Spleen (tissue), 11 donors: ENCODE measurements at regions not wholly inside any gene's neighbourhood (a gene's known extent, or its start where the extent isn't known, plus 50 kb on each side); places are given as distances from the start of the nearest gene placed in this dataset.

Source experiments
- DNase-seq: peaks from one replicate; pipeline ENCODE4 v3.0.0-alpha.2; 2020
- H3K27ac ChIP-seq, 8 donors: fragments of 200-600 bp; sonication (generic) in 7 of 8; 1 replicate in 4 of 8; 2 replicates in 4 of 8; pipeline versions ENCODE4 v1.5.0 to v1.8.0; 2016 to 2021; ENCODE audit warnings: inconsistent platforms in 4 of 8, mild to moderate bottlenecking in 4 of 8, moderate library complexity in 1 of 8
- H3K27me3 ChIP-seq, 7 donors: fragments of 200-600 bp; sonication (generic) in 6 of 7; replicated peaks in 1 of 7; 1 replicate in 4 of 7; 2 replicates in 3 of 7; pipeline versions ENCODE4 v1.5.0 to v1.8.0; 2016 to 2021; ENCODE audit warnings: inconsistent platforms in 3 of 7, mild to moderate bottlenecking in 1 of 7
- H3K36me3 ChIP-seq, 6 donors: fragments of 200-600 bp; sonication (generic) in 5 of 6; 1 replicate in 4 of 6; 2 replicates in 2 of 6; pipeline versions ENCODE4 v1.5.0 to v1.8.0; 2016 to 2021; ENCODE audit warnings: inconsistent platforms in 2 of 6
- H3K4me1 ChIP-seq, 6 donors: fragments of 200-600 bp; sonication (generic) in 5 of 6; 1 replicate in 3 of 6; 2 replicates in 3 of 6; pipeline versions ENCODE4 v1.5.0 to v1.8.0; 2016 to 2021; ENCODE audit warnings: inconsistent platforms in 3 of 6
- H3K4me3 ChIP-seq, 8 donors: fragments of 200-600 bp; sonication (generic) in 7 of 8; 1 replicate in 4 of 8; 2 replicates in 4 of 8; pipeline versions ENCODE4 v1.5.0 to v1.8.0; 2016 to 2021; ENCODE audit warnings: inconsistent platforms in 4 of 8, mild to moderate bottlenecking in 4 of 8, moderate library complexity in 2 of 8
- H3K9me3 ChIP-seq, 8 donors: fragments of 200-600 bp; sonication (generic) in 7 of 8; 1 replicate in 4 of 8; 2 replicates in 4 of 8; pipeline versions ENCODE4 v1.5.0 to v1.8.0; 2016 to 2021; ENCODE audit warnings: inconsistent platforms in 4 of 8
- CTCF ChIP-seq, 11 experiments: fragments of 200-600 bp in 7 of 11; fragments of 450-650 bp in 4 of 11; sonication (generic) in 4 of 11; IDR thresholded peaks in 8 of 11; conservative IDR thresholded peaks in 3 of 11; 1 replicate in 7 of 11; 2 replicates in 4 of 11; pipeline versions ENCODE4 v1.4.0 to v1.8.0; 2016 to 2021; ENCODE audit warnings: antibody characterized with exemption in 11 of 11, inconsistent platforms in 4 of 11, mild to moderate bottlenecking in 1 of 11
- POLR2A ChIP-seq, 3 donors: fragments of 450-650 bp; IDR thresholded peaks; one replicate each; pipeline ENCODE4 v1.5.1; 2017; ENCODE audit warnings: antibody characterized with exemption in 3 of 3, mild to moderate bottlenecking in 1 of 3
- POLR2AphosphoS5 ChIP-seq, 3 donors: sonication (generic); formaldehyde crosslinking; IDR thresholded peaks; one replicate each; pipeline ENCODE4 v1.5.1; 2017; ENCODE audit warnings: antibody characterized with exemption in 3 of 3
- WGBS, 5 donors: extraction: QIAGEN DNeasy Blood & Tissue Kit in 3 of 5; methylation state at CpG; one replicate each; pipeline versions ENCODE4 v1.1.5 to v1.1.7; 2013 to 2018; 5-methylcytosine and 5-hydroxymethylcytosine counted together
- intact Hi-C: fragments of 100-400 bp; cut with DNase I; formaldehyde crosslinking; loops from one replicate; pipeline ENCODE4 v1.15.0; 2023; ENCODE audit warnings: low total_unique reads
- donor health status: healthy with polysubstance abuse.
- donor health status: DM: no; HTN: no; CAD: no; lungs with moderate emphysema.
- donor health status: DM: no; HTN: no; CAD: no.
- donor health status: Bipolar disorder and iron deficiency.
- donor health status: healthy.
- donor health status: DM: no; HTN: no; CAD: no.
- donor health status: DM: yes; HTN: yes; CAD: no.

GRCh38 chr18:29171892-29172755 lies 995.2 kb upstream of the CDH2 start:
- WGBS, 5 donors, result 73 to 83% (median 75%) methylated on average over 5 of the region's 5 CpGs
- Histone ChIP-seq H3K9me3 (peaks cover 0 to 2% (median 0%) of the 10 kb centered on the region in 8 donors), H3K27me3 (no peaks in the 10 kb centered on the region), H3K27ac (no peak overlapping the region), H3K4me3 (no peak overlapping the region), H3K36me3 (no peaks in the 10 kb centered on the region), H3K4me1 (no peaks in the 10 kb centered on the region)
- DNase-seq, result no peak
- no peak for TF ChIP-seq POLR2AphosphoS5 (IDR thresholded peaks at IDR 0.05)
- intact Hi-C loops, result no loop called here

DNA sequence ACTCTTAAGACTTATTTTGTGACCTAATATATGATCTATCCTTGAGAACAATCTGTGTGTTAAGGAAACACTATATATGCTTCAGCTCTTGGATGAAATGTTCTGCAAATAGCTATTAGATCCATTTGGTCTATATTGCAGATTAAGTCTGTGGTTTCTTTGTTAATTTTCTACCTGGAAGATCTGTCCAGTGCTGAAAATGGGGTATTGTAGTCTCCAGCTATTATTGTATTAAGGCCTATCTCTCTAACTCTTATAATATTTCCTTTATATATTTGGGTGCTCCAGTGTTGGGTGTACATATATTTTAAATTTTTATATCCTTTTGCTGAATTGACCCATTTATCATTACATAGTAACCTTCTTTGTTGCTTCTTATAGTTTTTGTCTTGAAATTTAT lies 992.7 kb upstream of the CDH2 start:
- intact Hi-C loops, result no loop called here
- Histone ChIP-seq H3K27ac (no peak overlapping the region), H3K4me3 (no peak overlapping the region), H3K9me3 (peaks cover 0 to 2% (median 0%) of the 10 kb centered on the region in 8 donors), H3K27me3 (no peaks in the 10 kb centered on the region), H3K36me3 (no peaks in the 10 kb centered on the region), H3K4me1 (no peaks in the 10 kb centered on the region)
- no peak for DNase-seq
- no peak for TF ChIP-seq POLR2AphosphoS5 (IDR thresholded peaks at IDR 0.05)
- no peak for TF ChIP-seq POLR2A (IDR thresholded peaks at IDR 0.05)
- TF ChIP-seq CTCF (IDR thresholded peaks at IDR 0.05 in 8 of 11, conservative IDR thresholded peaks at IDR 0.05 in 3 of 11), result no peak

DNA sequence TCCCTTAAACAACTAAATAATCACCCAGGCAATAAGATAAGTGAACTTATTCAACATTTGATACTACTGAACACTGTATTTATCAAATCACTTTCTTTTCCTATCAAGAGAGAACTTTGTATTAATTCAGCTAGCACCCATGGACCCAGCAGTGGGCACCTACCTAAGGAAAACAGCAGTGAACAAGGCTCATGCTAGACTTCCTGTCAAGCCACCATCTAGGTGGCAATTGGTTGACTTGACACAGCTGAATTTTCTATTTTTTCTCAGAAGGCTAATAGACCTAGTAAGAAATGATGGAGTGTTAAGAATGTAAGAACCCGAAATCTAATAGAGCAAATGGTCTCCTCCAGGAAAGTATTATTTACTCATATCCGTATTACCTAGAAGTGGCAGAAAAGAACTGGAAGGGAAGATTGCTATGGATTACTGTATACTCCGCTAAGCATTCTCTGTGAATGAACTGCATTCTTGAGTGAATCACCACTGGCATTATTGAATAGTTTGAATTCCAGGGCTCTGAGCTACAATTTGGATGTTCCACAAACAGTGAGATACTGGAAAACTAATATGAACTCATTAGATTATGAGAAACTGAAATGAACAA lies 988.2 kb upstream of the CDH2 start:
- no peaks in the 10 kb centered on the region for H3K27me3 ChIP-seq
- H3K36me3 ChIP-seq, result no peaks in the 10 kb centered on the region
- WGBS, 5 donors, result 81 to 93% (median 86%) methylated on average over 3 of the region's 3 CpGs
- intact Hi-C loops, result no loop called here
- H3K9me3 ChIP-seq, result peaks cover 0 to 2% (median 0%) of the 10 kb centered on the region in 8 donors
- DNase-seq, result no peak
- TF ChIP-seq POLR2AphosphoS5 (IDR thresholded peaks at IDR 0.05) (no peak), CTCF (IDR thresholded peaks at IDR 0.05 in 8 of 11, conservative IDR thresholded peaks at IDR 0.05 in 3 of 11) (no peak), POLR2A (IDR thresholded peaks at IDR 0.05) (no peak)
- no peak overlapping the region for H3K4me3 ChIP-seq
- peak overlapping the region in 1 of 8 donors; percentile 21 for H3K27ac ChIP-seq
- no peaks in the 10 kb centered on the region for H3K4me1 ChIP-seq

DNA sequence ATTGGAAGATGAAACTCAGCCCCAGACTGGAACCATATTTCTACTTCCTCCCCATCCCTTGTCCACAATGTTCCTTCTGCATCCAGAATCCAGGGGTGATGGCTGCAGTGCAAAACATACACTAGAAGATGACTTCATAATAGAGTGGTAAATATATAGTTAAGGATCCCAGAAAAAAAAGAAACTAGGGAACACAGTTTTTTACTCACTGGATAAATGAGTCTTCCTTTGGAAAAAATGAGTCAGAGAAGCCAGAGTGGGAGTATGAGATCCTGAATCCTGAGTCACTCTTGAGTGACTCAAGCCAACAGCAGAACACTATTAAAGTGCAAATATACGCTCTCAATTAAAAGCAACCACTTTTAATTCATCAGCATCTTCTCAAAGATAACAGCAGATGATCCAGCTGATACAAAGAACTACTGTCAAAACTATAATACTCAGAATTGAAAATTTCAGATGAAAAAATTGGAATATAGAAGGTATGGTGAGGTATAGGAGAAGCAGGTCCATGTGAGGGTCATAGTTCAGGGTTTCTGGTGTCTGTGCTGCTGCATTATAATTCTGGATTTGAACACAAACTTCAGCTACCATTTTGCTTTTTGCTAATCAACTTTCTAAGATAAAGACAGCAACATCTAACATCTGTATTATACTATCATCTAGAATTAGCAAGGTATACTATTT lies 987.2 kb upstream of the CDH2 start:
- no peaks in the 10 kb centered on the region for H3K4me1 ChIP-seq
- 55 to 75% (median 69%) methylated on average over 1 of the region's 1 CpG for WGBS, 5 donors
- intact Hi-C loops, result no loop called here
- no peak overlapping the region for H3K4me3 ChIP-seq
- TF ChIP-seq POLR2AphosphoS5 (IDR thresholded peaks at IDR 0.05) (no peak), CTCF (IDR thresholded peaks at IDR 0.05 in 8 of 11, conservative IDR thresholded peaks at IDR 0.05 in 3 of 11) (no peak), POLR2A (IDR thresholded peaks at IDR 0.05) (no peak)
- peak overlapping the region in 2 of 8 donors; percentile 9 to 13 for H3K27ac ChIP-seq
- DNase-seq, result no peak
- no peaks in the 10 kb centered on the region for H3K27me3 ChIP-seq
- H3K9me3 ChIP-seq, result peaks cover 0 to 2% (median 0%) of the 10 kb centered on the region in 8 donors
- no peaks in the 10 kb centered on the region for H3K36me3 ChIP-seq
